NT2/D1 (cell line): ENCODE measurements at regions not wholly inside any gene's neighbourhood (a gene's known extent, or its start where the extent isn't known, plus 50 kb on each side); places are given as distances from the start of the nearest gene placed in this dataset.

Experiments used
- YY1 ChIP-seq: IDR thresholded peaks from 2 replicates; pipeline ENCODE4 v1.6.1; 2011; ENCODE audit not compliant: insufficient read length, insufficient read depth
- ZNF274 ChIP-seq: IDR thresholded peaks from 2 replicates; pipeline ENCODE4 v1.6.1; 2011; ENCODE audit warnings: mild to moderate bottlenecking, low read depth, low read length

DNA sequence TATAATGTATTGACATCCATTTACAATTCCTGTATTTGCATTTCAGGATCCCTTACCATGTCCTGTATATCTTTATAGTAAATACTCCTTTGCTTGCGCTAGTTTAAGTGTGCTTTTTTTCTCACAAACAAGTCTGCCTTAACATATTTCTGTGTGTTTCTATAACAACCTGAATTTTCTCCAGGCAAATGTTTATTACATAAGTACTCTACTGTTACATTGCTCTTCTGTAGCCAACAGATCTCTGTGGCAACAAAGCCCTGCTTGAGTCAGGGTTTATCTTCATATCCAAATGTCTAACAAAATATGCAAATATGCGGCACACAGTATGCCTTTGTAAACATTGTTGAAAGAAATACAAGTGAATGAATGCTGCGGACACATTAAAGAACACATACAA lies 625.5 kb downstream of the TLL1 start:
- no peak for TF ChIP-seq ZNF274
- no peak for TF ChIP-seq YY1
